Mucosa of descending colon (tissue), 3 donors: ENCODE measurements at regions not wholly inside any gene's neighbourhood (a gene's known extent, or its start where the extent isn't known, plus 50 kb on each side); places are given as distances from the start of the nearest gene placed in this dataset.

Experiments used
- ATAC-seq: fragments of 200-7000 bp; cut with Tn5 transposase; one replicate; pipeline ENCODE4 v1.9.1; 2020; ENCODE audit warnings: mild to moderate bottlenecking, moderate library complexity
- DNase-seq, 3 donors: peaks; one replicate each; pipeline ENCODE4 v3.0.0-alpha.2; 2020
- H3K36me3 ChIP-seq: fragments of 200-600 bp; one replicate; pipeline ENCODE4 v1.8.0; 2021; ENCODE audit warnings: low read depth, mild to moderate bottlenecking
- H3K4me1 ChIP-seq: fragments of 200-600 bp; one replicate; pipeline ENCODE4 v1.8.0; 2021; ENCODE audit warnings: low read depth, mild to moderate bottlenecking
- H3K4me3 ChIP-seq: fragments of 200-600 bp; one replicate; pipeline ENCODE4 v1.8.0; 2021; ENCODE audit warnings: mild to moderate bottlenecking
- H3K9me3 ChIP-seq: fragments of 200-600 bp; one replicate; pipeline ENCODE4 v1.8.0; 2021; ENCODE audit warnings: mild to moderate bottlenecking
- CTCF ChIP-seq: fragments of 200-600 bp; IDR thresholded peaks from one replicate; pipeline ENCODE4 v1.8.0; 2022; ENCODE audit warnings: antibody characterized with exemption, mild to moderate bottlenecking
- intact Hi-C, 2 donors: fragments of 100-400 bp; cut with DNase I in 1 of 2; cut with micrococcal nuclease in 1 of 2; formaldehyde crosslinking; loops; one replicate each; pipeline versions ENCODE4 v1.11.0 to v1.11.1; 2022; cut with DNase I, micrococcal nuclease
- donor health status: DM: no; HTN: no; CAD: no; lungs with moderate emphysema.
- donor health status: DM: no; HTN: no; CAD: no.
- donor health status: DM: no; HTN: yes; CAD: no.

DNA sequence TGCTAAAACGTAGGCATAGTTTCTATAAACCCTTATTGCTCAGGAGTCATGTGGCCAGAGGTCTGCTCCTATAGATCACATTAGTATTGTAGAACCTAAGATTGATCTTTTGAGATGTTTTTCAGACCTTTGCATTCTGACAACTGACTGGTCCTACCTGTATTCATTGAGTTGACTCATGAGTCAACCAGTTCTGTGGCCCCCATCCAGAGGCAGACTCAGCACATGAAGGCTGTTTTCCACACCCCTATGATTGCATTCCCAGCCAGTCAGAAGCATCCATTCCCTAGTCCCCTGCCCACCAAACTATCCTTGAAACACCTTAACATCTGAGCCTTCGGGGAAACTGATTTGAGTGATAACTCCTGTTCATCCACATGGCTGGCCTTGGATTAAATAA lies 451.7 kb downstream of the SIPA1L2 start:
- no peak for ATAC-seq
- Histone ChIP-seq H3K36me3 (no peaks in the 10 kb centered on the region), H3K9me3 (no peaks in the 10 kb centered on the region), H3K4me3 (no peak overlapping the region), H3K4me1 (no peaks in the 10 kb centered on the region)
- TF ChIP-seq CTCF = no peak
- no peak for DNase-seq
- intact Hi-C loops = no loop called here

DNA sequence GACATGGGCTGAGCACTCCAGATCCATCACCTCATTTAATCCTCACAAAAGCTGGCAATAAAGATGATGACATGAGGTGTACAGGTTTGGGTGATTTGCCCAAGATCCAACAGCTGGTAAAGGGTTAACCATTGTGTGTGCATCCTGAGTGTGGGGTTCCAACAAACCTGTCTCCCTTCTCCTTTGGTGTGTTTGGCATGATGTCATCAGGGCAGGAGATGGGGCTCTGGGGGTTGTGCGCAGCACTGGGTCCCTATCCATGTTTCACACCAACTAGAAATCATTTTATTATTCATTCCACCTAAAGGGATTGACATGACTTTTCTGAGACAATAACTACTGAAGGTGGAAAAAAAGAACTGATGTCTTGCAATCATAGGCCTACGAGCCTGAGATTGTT lies 452.5 kb downstream of the SIPA1L2 start:
- H3K9me3 ChIP-seq = no peaks in the 10 kb centered on the region
- no peak overlapping the region for H3K4me3 ChIP-seq
- TF ChIP-seq CTCF = no peak
- ATAC-seq = no peak
- no peaks in the 10 kb centered on the region for H3K36me3 ChIP-seq
- intact Hi-C loops = no loop called here
- no peak for DNase-seq
- no peaks in the 10 kb centered on the region for H3K4me1 ChIP-seq

- H3K9me3 ChIP-seq = no peaks in the 10 kb centered on the region
- ATAC-seq (no peak), DNase-seq (no peak)
- no peaks in the 10 kb centered on the region for H3K36me3 ChIP-seq
- TF ChIP-seq CTCF = no peak
- H3K4me1 ChIP-seq = no peaks in the 10 kb centered on the region
- H3K4me3 ChIP-seq = no peak overlapping the region
- intact Hi-C loops = no loop called here
Measured at GRCh38 chr1:232176222-232176621, 453.7 kb downstream of the SIPA1L2 start.

GRCh38 chr1:232174306-232174705 lies 455.6 kb downstream of the SIPA1L2 start:
- Histone ChIP-seq H3K4me1 (no peaks in the 10 kb centered on the region), H3K36me3 (no peaks in the 10 kb centered on the region), H3K4me3 (no peak overlapping the region), H3K9me3 (no peaks in the 10 kb centered on the region)
- no peak for TF ChIP-seq CTCF
- no peak for ATAC-seq
- no peak for DNase-seq
- intact Hi-C loops = no loop called here

DNA sequence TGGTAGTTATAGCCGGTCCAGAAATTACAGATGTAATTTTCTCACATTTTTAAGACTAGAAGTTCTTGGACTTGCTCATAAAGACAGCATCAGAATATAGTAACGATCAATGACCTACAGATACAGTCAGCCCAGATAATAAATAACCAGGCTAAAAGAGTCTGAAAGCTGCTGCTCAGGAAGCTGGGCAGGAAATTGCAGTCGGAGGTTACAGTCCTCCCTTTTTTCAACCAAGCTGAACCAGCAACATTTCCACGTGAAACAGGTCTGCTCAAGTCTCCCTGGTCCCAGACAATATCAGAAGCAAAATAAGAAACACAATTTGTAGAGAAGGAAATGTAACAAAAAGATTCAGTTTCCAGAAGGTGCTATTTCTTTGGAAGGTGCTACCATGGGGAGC lies 457.4 kb downstream of the SIPA1L2 start:
- no peak for ATAC-seq
- no peaks in the 10 kb centered on the region for H3K4me1 ChIP-seq
- H3K36me3 ChIP-seq = no peaks in the 10 kb centered on the region
- H3K4me3 ChIP-seq = no peak overlapping the region
- no peak for TF ChIP-seq CTCF
- intact Hi-C loops = no loop called here
- no peak for DNase-seq
- no peaks in the 10 kb centered on the region for H3K9me3 ChIP-seq

GRCh38 chr1:232170909-232171308 lies 459.0 kb downstream of the SIPA1L2 start:
- intact Hi-C loops = no loop called here
- H3K4me3 ChIP-seq = no peak overlapping the region
- H3K36me3 ChIP-seq = no peaks in the 10 kb centered on the region
- no peak for ATAC-seq
- no peak for DNase-seq
- no peak for TF ChIP-seq CTCF
- H3K4me1 ChIP-seq = no peaks in the 10 kb centered on the region
- no peaks in the 10 kb centered on the region for H3K9me3 ChIP-seq
